Mammary epithelial cell (primary cell): ENCODE measurements at regions not wholly inside any gene's neighbourhood (a gene's known extent, or its start where the extent isn't known, plus 50 kb on each side); places are given as distances from the start of the nearest gene placed in this dataset.

Experiments
- CTCF ChIP-seq, 2 donors: IDR thresholded peaks in 1 of 2; conservative IDR thresholded peaks in 1 of 2; 2 replicates each; pipeline ENCODE4 v1.5.1; 2011 to 2012; ENCODE audit warnings: inconsistent platforms in 2 of 2, low read length in 2 of 2, mild to moderate bottlenecking in 2 of 2, control low read depth in 1 of 2, low read depth in 1 of 2; ENCODE audit not compliant: insufficient read depth in 1 of 2; ENCODE audit errors: extremely low read depth in 1 of 2
- EZH2 ChIP-seq: IDR thresholded peaks from 2 replicates; pipeline ENCODE4 v1.6.1; 2012; ENCODE audit warnings: low read length, inconsistent platforms, borderline replicate concordance

- no peak for TF ChIP-seq CTCF (conservative IDR thresholded peaks at IDR 0.05 in 1 of 2, IDR thresholded peaks at IDR 0.05 in 1 of 2; ENCODE audit: extremely low read depth in 1 of 2, insufficient read depth in 1 of 2, low read depth in 1 of 2, low read length in 2 of 2)
- TF ChIP-seq EZH2: no peak
Measured at GRCh38 chr12:111238075-111238734, 130.7 kb downstream of the PHETA1 start.
